ENCODE measurements at regions not wholly inside any gene's neighbourhood (a gene's known extent, or its start where the extent isn't known, plus 50 kb on each side); places are given as distances from the start of the nearest gene placed in this dataset.

DNA sequence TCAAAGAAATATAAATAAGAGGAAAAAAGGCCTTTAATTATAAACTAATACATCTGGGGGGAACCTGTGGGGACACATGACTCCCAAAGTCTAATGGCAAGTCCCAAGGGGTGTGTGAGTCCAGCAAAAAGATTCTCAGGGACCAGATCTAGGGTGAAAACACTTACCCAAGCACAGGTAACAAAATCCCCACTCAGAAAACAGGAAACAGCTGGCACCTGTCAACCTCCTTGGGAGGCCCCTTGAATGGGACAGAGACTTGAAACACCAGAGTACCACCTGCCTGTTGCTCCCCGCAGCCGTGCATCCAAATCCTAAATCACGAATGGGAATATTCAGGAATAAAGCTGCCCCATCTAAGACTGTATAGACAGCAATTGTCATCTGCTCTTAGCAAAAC, 461.2 kb upstream of the CDH5 start:
- no peaks in the 10 kb centered on the region for H3K9me2 ChIP-seq (ENCODE audit: insufficient read depth)
- CTCF ChIA-PET: no interaction called here
- intact Hi-C loops (cut with micrococcal nuclease): no loop called here

More for the DNA sequence above, 461.2 kb upstream of the CDH5 start:
- Histone ChIP-seq H3K4me3 (replicated peaks in 1 of 2; ENCODE audit: low read depth in 1 of 2, low read length in 2 of 2) (no peak overlapping the region), H3K27ac (ENCODE audit: low read depth, low read length) (no peak overlapping the region), H3K79me2 (ENCODE audit: insufficient read depth, low read length) (no peaks in the 10 kb centered on the region), H3K9me3 (ENCODE audit: control insufficient read depth in 1 of 2, insufficient read depth in 1 of 2, low read depth in 1 of 2, low read length in 2 of 2) (no peaks in the 10 kb centered on the region), H3K4me1 (ENCODE audit: control insufficient read depth in 1 of 2, insufficient read depth in 2 of 2, low read length in 2 of 2) (no peaks in the 10 kb centered on the region), H3K27me3 (ENCODE audit: insufficient read depth, low read length) (peaks cover 23% of the 10 kb centered on the region), H2AFZ (ENCODE audit: low read depth, low read length, poor library complexity, severe bottlenecking) (no peak overlapping the region), H3K4me2 (ENCODE audit: low read length) (no peak overlapping the region), H3K9ac (ENCODE audit: low read length) (no peak overlapping the region), H4K20me1 (ENCODE audit: insufficient read depth) (no peaks in the 10 kb centered on the region), H3K36me3 (ENCODE audit: control insufficient read depth in 1 of 2, insufficient read depth in 2 of 2, low read length in 2 of 2) (no peaks in the 10 kb centered on the region)
- DNase-seq (ENCODE audit: low read depth, low spot score): no peak
- no peak for ATAC-seq
- RAD21 ChIA-PET (ENCODE audit: low non-redundant PET in 1 of 2, low total read pairs in 2 of 2, uncharacterized antibody in 2 of 2, unreplicated experiment in 2 of 2): no interaction called here
- POLR2A ChIA-PET: no interaction called here
- BruUV-seq (replicated peaks): no TSS peak
- no peak for TF ChIP-seq CEBPB (IDR thresholded peaks at IDR 0.05; ENCODE audit: low read depth)
- TF ChIP-seq, protein P1, sequence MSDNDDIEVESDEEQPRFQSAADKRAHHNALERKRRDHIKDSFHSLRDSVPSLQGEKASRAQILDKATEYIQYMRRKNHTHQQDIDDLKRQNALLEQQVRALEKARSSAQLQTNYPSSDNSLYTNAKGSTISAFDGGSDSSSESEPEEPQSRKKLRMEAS (IDR thresholded peaks at IDR 0.05): no peak
- TF ChIP-seq, protein P2, sequence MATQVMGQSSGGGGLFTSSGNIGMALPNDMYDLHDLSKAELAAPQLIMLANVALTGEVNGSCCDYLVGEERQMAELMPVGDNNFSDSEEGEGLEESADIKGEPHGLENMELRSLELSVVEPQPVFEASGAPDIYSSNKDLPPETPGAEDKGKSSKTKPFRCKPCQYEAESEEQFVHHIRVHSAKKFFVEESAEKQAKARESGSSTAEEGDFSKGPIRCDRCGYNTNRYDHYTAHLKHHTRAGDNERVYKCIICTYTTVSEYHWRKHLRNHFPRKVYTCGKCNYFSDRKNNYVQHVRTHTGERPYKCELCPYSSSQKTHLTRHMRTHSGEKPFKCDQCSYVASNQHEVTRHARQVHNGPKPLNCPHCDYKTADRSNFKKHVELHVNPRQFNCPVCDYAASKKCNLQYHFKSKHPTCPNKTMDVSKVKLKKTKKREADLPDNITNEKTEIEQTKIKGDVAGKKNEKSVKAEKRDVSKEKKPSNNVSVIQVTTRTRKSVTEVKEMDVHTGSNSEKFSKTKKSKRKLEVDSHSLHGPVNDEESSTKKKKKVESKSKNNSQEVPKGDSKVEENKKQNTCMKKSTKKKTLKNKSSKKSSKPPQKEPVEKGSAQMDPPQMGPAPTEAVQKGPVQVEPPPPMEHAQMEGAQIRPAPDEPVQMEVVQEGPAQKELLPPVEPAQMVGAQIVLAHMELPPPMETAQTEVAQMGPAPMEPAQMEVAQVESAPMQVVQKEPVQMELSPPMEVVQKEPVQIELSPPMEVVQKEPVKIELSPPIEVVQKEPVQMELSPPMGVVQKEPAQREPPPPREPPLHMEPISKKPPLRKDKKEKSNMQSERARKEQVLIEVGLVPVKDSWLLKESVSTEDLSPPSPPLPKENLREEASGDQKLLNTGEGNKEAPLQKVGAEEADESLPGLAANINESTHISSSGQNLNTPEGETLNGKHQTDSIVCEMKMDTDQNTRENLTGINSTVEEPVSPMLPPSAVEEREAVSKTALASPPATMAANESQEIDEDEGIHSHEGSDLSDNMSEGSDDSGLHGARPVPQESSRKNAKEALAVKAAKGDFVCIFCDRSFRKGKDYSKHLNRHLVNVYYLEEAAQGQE (IDR thresholded peaks at IDR 0.05; ENCODE audit: low read depth): no peak
- TF ChIP-seq JUND (IDR thresholded peaks at IDR 0.05): no peak
- TF ChIP-seq EGR1 (IDR thresholded peaks at IDR 0.05; ENCODE audit: low read depth): no peak
- TF ChIP-seq ZNF274 (IDR thresholded peaks at IDR 0.05; ENCODE audit: low read depth, low read length): no peak
- TF ChIP-seq SRF (IDR thresholded peaks at IDR 0.05; ENCODE audit: low read depth): no peak
- no peak for TF ChIP-seq EZH2phosphoT487 (IDR thresholded peaks at IDR 0.05; ENCODE audit: borderline replicate concordance)
- TF ChIP-seq, protein P3, sequence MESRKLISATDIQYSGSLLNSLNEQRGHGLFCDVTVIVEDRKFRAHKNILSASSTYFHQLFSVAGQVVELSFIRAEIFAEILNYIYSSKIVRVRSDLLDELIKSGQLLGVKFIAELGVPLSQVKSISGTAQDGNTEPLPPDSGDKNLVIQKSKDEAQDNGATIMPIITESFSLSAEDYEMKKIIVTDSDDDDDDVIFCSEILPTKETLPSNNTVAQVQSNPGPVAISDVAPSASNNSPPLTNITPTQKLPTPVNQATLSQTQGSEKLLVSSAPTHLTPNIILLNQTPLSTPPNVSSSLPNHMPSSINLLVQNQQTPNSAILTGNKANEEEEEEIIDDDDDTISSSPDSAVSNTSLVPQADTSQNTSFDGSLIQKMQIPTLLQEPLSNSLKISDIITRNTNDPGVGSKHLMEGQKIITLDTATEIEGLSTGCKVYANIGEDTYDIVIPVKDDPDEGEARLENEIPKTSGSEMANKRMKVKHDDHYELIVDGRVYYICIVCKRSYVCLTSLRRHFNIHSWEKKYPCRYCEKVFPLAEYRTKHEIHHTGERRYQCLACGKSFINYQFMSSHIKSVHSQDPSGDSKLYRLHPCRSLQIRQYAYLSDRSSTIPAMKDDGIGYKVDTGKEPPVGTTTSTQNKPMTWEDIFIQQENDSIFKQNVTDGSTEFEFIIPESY (IDR thresholded peaks at IDR 0.05; ENCODE audit: extremely low read depth, insufficient replicate concordance, low read length): no peak
- no peak for TF ChIP-seq CBX3 (IDR thresholded peaks at IDR 0.05; ENCODE audit: low read depth)
- TF ChIP-seq EZH2 (IDR thresholded peaks at IDR 0.05): no peak
- no peak for TF ChIP-seq POLR2A (IDR thresholded peaks at IDR 0.05; ENCODE audit: borderline replicate concordance, extremely low read depth, insufficient read depth, insufficient read length)
- TF ChIP-seq ATF3 (IDR thresholded peaks at IDR 0.05): no peak
- no peak for TF ChIP-seq RAD21 (IDR thresholded peaks at IDR 0.05; ENCODE audit: low read depth)
- no peak for TF ChIP-seq ZFX (IDR thresholded peaks at IDR 0.05)
- TF ChIP-seq CTCF (IDR thresholded peaks at IDR 0.05 in 2 of 3, conservative IDR thresholded peaks at IDR 0.05 in 1 of 3; ENCODE audit: borderline replicate concordance in 1 of 3, insufficient read depth in 1 of 3, low read depth in 2 of 3, low read length in 2 of 3): no peak
- no peak for TF ChIP-seq ELF1 (IDR thresholded peaks at IDR 0.05; ENCODE audit: borderline replicate concordance, low read depth)
- no peak for TF ChIP-seq SIN3A (IDR thresholded peaks at IDR 0.05; ENCODE audit: low read depth)
- TF ChIP-seq YY1 (IDR thresholded peaks at IDR 0.05; ENCODE audit: extremely low read depth, insufficient replicate concordance, low read depth, low read length): no peak
